ENCODE measurements at regions not wholly inside any gene's neighbourhood (a gene's known extent, or its start where the extent isn't known, plus 50 kb on each side); places are given as distances from the start of the nearest gene placed in this dataset.

GRCh38 chr3:135310317-135310716, 515.3 kb downstream of the EPHB1 start:
- WGBS, 3 donors, result 19 to 39% (median 26%) methylated on average over 4 of the region's 4 CpGs
- no peak overlapping the region for H3K4me3 ChIP-seq (ENCODE audit: low read depth in 1 of 3, low read length in 3 of 3)
- no peak for DNase-seq
- FAIRE-seq, result no peak
- no peaks in the 10 kb centered on the region for H3K27me3 ChIP-seq (ENCODE audit: control insufficient read depth in 3 of 3, insufficient read depth in 3 of 3, low read length in 3 of 3)
- no peaks in the 10 kb centered on the region for H3K9me3 ChIP-seq (ENCODE audit: control insufficient read depth in 2 of 2, insufficient read depth in 1 of 2, low read depth in 1 of 2, low read length in 1 of 2)
- no peaks in the 10 kb centered on the region for H3K4me1 ChIP-seq (ENCODE audit: control insufficient read depth in 3 of 3, insufficient read depth in 2 of 3, low read depth in 1 of 3, low read length in 2 of 3)
- H3K27ac ChIP-seq (ENCODE audit: low read depth in 1 of 3, low read length in 2 of 3), result no peak overlapping the region
- H3K36me3 ChIP-seq (ENCODE audit: control insufficient read depth in 3 of 3, insufficient read depth in 2 of 3, low read depth in 1 of 3, low read length in 3 of 3), result no peaks in the 10 kb centered on the region

GRCh38 chr3:135311699-135312098, 516.6 kb downstream of the EPHB1 start:
- Histone ChIP-seq H3K4me1 (ENCODE audit: control insufficient read depth in 3 of 3, insufficient read depth in 2 of 3, low read depth in 1 of 3, low read length in 2 of 3) (no peaks in the 10 kb centered on the region), H3K4me3 (ENCODE audit: low read depth in 1 of 3, low read length in 3 of 3) (no peak overlapping the region), H3K27me3 (ENCODE audit: control insufficient read depth in 3 of 3, insufficient read depth in 3 of 3, low read length in 3 of 3) (no peaks in the 10 kb centered on the region), H3K27ac (ENCODE audit: low read depth in 1 of 3, low read length in 2 of 3) (no peak overlapping the region), H3K36me3 (ENCODE audit: control insufficient read depth in 3 of 3, insufficient read depth in 2 of 3, low read depth in 1 of 3, low read length in 3 of 3) (no peaks in the 10 kb centered on the region), H3K9me3 (ENCODE audit: control insufficient read depth in 2 of 2, insufficient read depth in 1 of 2, low read depth in 1 of 2, low read length in 1 of 2) (no peaks in the 10 kb centered on the region)
- DNase-seq, result no peak
- FAIRE-seq, result no peak
- 60 to 71% (median 60%) methylated on average over 5 of the region's 5 CpGs for WGBS, 3 donors

GRCh38 chr3:135314237-135314636, 519.2 kb downstream of the EPHB1 start:
- H3K9me3 ChIP-seq (ENCODE audit: control insufficient read depth in 2 of 2, insufficient read depth in 1 of 2, low read depth in 1 of 2, low read length in 1 of 2), result no peaks in the 10 kb centered on the region
- H3K4me3 ChIP-seq (ENCODE audit: low read depth in 1 of 3, low read length in 3 of 3), result no peak overlapping the region
- H3K27ac ChIP-seq (ENCODE audit: low read depth in 1 of 3, low read length in 2 of 3), result no peak overlapping the region
- FAIRE-seq (no peak), DNase-seq (no peak)
- H3K27me3 ChIP-seq (ENCODE audit: control insufficient read depth in 3 of 3, insufficient read depth in 3 of 3, low read length in 3 of 3), result no peaks in the 10 kb centered on the region
- no peaks in the 10 kb centered on the region for H3K4me1 ChIP-seq (ENCODE audit: control insufficient read depth in 3 of 3, insufficient read depth in 2 of 3, low read depth in 1 of 3, low read length in 2 of 3)
- WGBS, 3 donors, result 86 to 97% (median 93%) methylated on average over 1 of the region's 1 CpG
- H3K36me3 ChIP-seq (ENCODE audit: control insufficient read depth in 3 of 3, insufficient read depth in 2 of 3, low read depth in 1 of 3, low read length in 3 of 3), result no peaks in the 10 kb centered on the region

GRCh38 chr3:135324301-135324700, 529.2 kb downstream of the EPHB1 start:
- Histone ChIP-seq H3K9me3 (ENCODE audit: control insufficient read depth in 2 of 2, insufficient read depth in 1 of 2, low read depth in 1 of 2, low read length in 1 of 2) (no peaks in the 10 kb centered on the region), H3K36me3 (ENCODE audit: control insufficient read depth in 3 of 3, insufficient read depth in 2 of 3, low read depth in 1 of 3, low read length in 3 of 3) (no peaks in the 10 kb centered on the region), H3K4me3 (ENCODE audit: low read depth in 1 of 3, low read length in 3 of 3) (no peak overlapping the region), H3K4me1 (ENCODE audit: control insufficient read depth in 3 of 3, insufficient read depth in 2 of 3, low read depth in 1 of 3, low read length in 2 of 3) (no peaks in the 10 kb centered on the region), H3K27ac (ENCODE audit: low read depth in 1 of 3, low read length in 2 of 3) (no peak overlapping the region), H3K27me3 (ENCODE audit: control insufficient read depth in 3 of 3, insufficient read depth in 3 of 3, low read length in 3 of 3) (peaks cover 0 to 3% (median 2%) of the 10 kb centered on the region in 3 donors)
- DNase-seq (no peak), FAIRE-seq (no peak)
- 29 to 36% (median 30%) methylated on average over 5 of the region's 5 CpGs for WGBS, 3 donors

GRCh38 chr3:135325096-135325495, 530.0 kb downstream of the EPHB1 start:
- peaks cover 0 to 3% (median 2%) of the 10 kb centered on the region in 3 donors for H3K27me3 ChIP-seq (ENCODE audit: control insufficient read depth in 3 of 3, insufficient read depth in 3 of 3, low read length in 3 of 3)
- no peak overlapping the region for H3K4me3 ChIP-seq (ENCODE audit: low read depth in 1 of 3, low read length in 3 of 3)
- H3K27ac ChIP-seq (ENCODE audit: low read depth in 1 of 3, low read length in 2 of 3), result no peak overlapping the region
- H3K4me1 ChIP-seq (ENCODE audit: control insufficient read depth in 3 of 3, insufficient read depth in 2 of 3, low read depth in 1 of 3, low read length in 2 of 3), result no peaks in the 10 kb centered on the region
- DNase-seq (peak in 1 of 2 donors; percentile 8), FAIRE-seq (no peak)
- H3K36me3 ChIP-seq (ENCODE audit: control insufficient read depth in 3 of 3, insufficient read depth in 2 of 3, low read depth in 1 of 3, low read length in 3 of 3), result no peaks in the 10 kb centered on the region
- H3K9me3 ChIP-seq (ENCODE audit: control insufficient read depth in 2 of 2, insufficient read depth in 1 of 2, low read depth in 1 of 2, low read length in 1 of 2), result no peaks in the 10 kb centered on the region
- WGBS, 3 donors, result 15 to 52% (median 35%) methylated on average over 1 of the region's 1 CpG

- no peak for FAIRE-seq
- no peak for DNase-seq
- Histone ChIP-seq H3K4me1 (ENCODE audit: control insufficient read depth in 3 of 3, insufficient read depth in 2 of 3, low read depth in 1 of 3, low read length in 2 of 3) (no peaks in the 10 kb centered on the region), H3K4me3 (ENCODE audit: low read depth in 1 of 3, low read length in 3 of 3) (no peak overlapping the region), H3K9me3 (ENCODE audit: control insufficient read depth in 2 of 2, insufficient read depth in 1 of 2, low read depth in 1 of 2, low read length in 1 of 2) (no peaks in the 10 kb centered on the region), H3K27me3 (ENCODE audit: control insufficient read depth in 3 of 3, insufficient read depth in 3 of 3, low read length in 3 of 3) (peaks cover 0 to 3% (median 0%) of the 10 kb centered on the region in 3 donors), H3K36me3 (ENCODE audit: control insufficient read depth in 3 of 3, insufficient read depth in 2 of 3, low read depth in 1 of 3, low read length in 3 of 3) (no peaks in the 10 kb centered on the region), H3K27ac (ENCODE audit: low read depth in 1 of 3, low read length in 2 of 3) (no peak overlapping the region)
- WGBS, 3 donors, result 53 to 60% (median 60%) methylated on average over 6 of the region's 6 CpGs
These were observed 530.7 kb downstream of the EPHB1 start for GRCh38 chr3:135325726-135326235.

GRCh38 chr3:135326851-135327250, 531.8 kb downstream of the EPHB1 start:
- Histone ChIP-seq H3K36me3 (ENCODE audit: control insufficient read depth in 3 of 3, insufficient read depth in 2 of 3, low read depth in 1 of 3, low read length in 3 of 3) (no peaks in the 10 kb centered on the region), H3K4me1 (ENCODE audit: control insufficient read depth in 3 of 3, insufficient read depth in 2 of 3, low read depth in 1 of 3, low read length in 2 of 3) (no peaks in the 10 kb centered on the region), H3K9me3 (ENCODE audit: control insufficient read depth in 2 of 2, insufficient read depth in 1 of 2, low read depth in 1 of 2, low read length in 1 of 2) (no peaks in the 10 kb centered on the region), H3K27ac (ENCODE audit: low read depth in 1 of 3, low read length in 2 of 3) (no peak overlapping the region), H3K27me3 (ENCODE audit: control insufficient read depth in 3 of 3, insufficient read depth in 3 of 3, low read length in 3 of 3) (peaks cover 0 to 3% (median 0%) of the 10 kb centered on the region in 3 donors), H3K4me3 (ENCODE audit: low read depth in 1 of 3, low read length in 3 of 3) (no peak overlapping the region)
- DNase-seq (no peak), FAIRE-seq (no peak)
- 81 to 93% (median 89%) methylated on average over 1 of the region's 1 CpG for WGBS, 3 donors

- no peak overlapping the region for H3K4me3 ChIP-seq (ENCODE audit: low read depth in 1 of 3, low read length in 3 of 3)
- H3K4me1 ChIP-seq (ENCODE audit: control insufficient read depth in 3 of 3, insufficient read depth in 2 of 3, low read depth in 1 of 3, low read length in 2 of 3), result no peaks in the 10 kb centered on the region
- 66 to 75% (median 75%) methylated on average over 5 of the region's 5 CpGs for WGBS, 3 donors
- peaks cover 0 to 3% (median 0%) of the 10 kb centered on the region in 3 donors for H3K27me3 ChIP-seq (ENCODE audit: control insufficient read depth in 3 of 3, insufficient read depth in 3 of 3, low read length in 3 of 3)
- no peaks in the 10 kb centered on the region for H3K9me3 ChIP-seq (ENCODE audit: control insufficient read depth in 2 of 2, insufficient read depth in 1 of 2, low read depth in 1 of 2, low read length in 1 of 2)
- H3K27ac ChIP-seq (ENCODE audit: low read depth in 1 of 3, low read length in 2 of 3), result no peak overlapping the region
- no peak for DNase-seq
- FAIRE-seq, result no peak
- no peaks in the 10 kb centered on the region for H3K36me3 ChIP-seq (ENCODE audit: control insufficient read depth in 3 of 3, insufficient read depth in 2 of 3, low read depth in 1 of 3, low read length in 3 of 3)
These were observed 533.0 kb downstream of the EPHB1 start for GRCh38 chr3:135328036-135328435.

GRCh38 chr3:135329479-135329878, 534.4 kb downstream of the EPHB1 start:
- 11 to 37% (median 21%) methylated on average over 2 of the region's 2 CpGs for WGBS, 3 donors
- H3K27ac ChIP-seq (ENCODE audit: low read depth in 1 of 3, low read length in 2 of 3), result no peak overlapping the region
- H3K4me1 ChIP-seq (ENCODE audit: control insufficient read depth in 3 of 3, insufficient read depth in 2 of 3, low read depth in 1 of 3, low read length in 2 of 3), result no peaks in the 10 kb centered on the region
- no peaks in the 10 kb centered on the region for H3K36me3 ChIP-seq (ENCODE audit: control insufficient read depth in 3 of 3, insufficient read depth in 2 of 3, low read depth in 1 of 3, low read length in 3 of 3)
- DNase-seq (no peak), FAIRE-seq (no peak)
- H3K9me3 ChIP-seq (ENCODE audit: control insufficient read depth in 2 of 2, insufficient read depth in 1 of 2, low read depth in 1 of 2, low read length in 1 of 2), result no peaks in the 10 kb centered on the region
- no peak overlapping the region for H3K4me3 ChIP-seq (ENCODE audit: low read depth in 1 of 3, low read length in 3 of 3)
- H3K27me3 ChIP-seq (ENCODE audit: control insufficient read depth in 3 of 3, insufficient read depth in 3 of 3, low read length in 3 of 3), result peaks cover 0 to 3% (median 0%) of the 10 kb centered on the region in 3 donors

Measured in small intestine (tissue), 7 donors.